HCT116 (cell line): ENCODE measurements at regions not wholly inside any gene's neighbourhood (a gene's known extent, or its start where the extent isn't known, plus 50 kb on each side); places are given as distances from the start of the nearest gene placed in this dataset.

Experiments
- CBX3 ChIP-seq: IDR thresholded peaks from 2 replicates; pipeline ENCODE4 v1.6.1; 2012; ENCODE audit warnings: low read depth
- CTCF ChIP-seq, 3 experiments: fragments of 200-600 bp in 1 of 3; sonication (generic) in 1 of 3; IDR thresholded peaks in 2 of 3; conservative IDR thresholded peaks in 1 of 3; 2 replicates each; pipeline ENCODE4 v1.5.1; 2012 to 2017; ENCODE audit warnings: low read depth in 2 of 3, low read length in 2 of 3, antibody characterized with exemption in 1 of 3, borderline replicate concordance in 1 of 3, control low read depth in 1 of 3, mild to moderate bottlenecking in 1 of 3, mixed read lengths in 1 of 3, mixed run types in 1 of 3, moderate library complexity in 1 of 3; ENCODE audit not compliant: insufficient read depth in 1 of 3
- ELF1 ChIP-seq: IDR thresholded peaks from 2 replicates; pipeline ENCODE4 v1.6.1; 2012; ENCODE audit warnings: low read depth, borderline replicate concordance
- EZH2phosphoT487 ChIP-seq: fragments of 200-600 bp; IDR thresholded peaks from 2 replicates; pipeline ENCODE4 v1.6.1; 2018; ENCODE audit warnings: antibody characterized with exemption, borderline replicate concordance
- JUND ChIP-seq: IDR thresholded peaks from 2 replicates; pipeline ENCODE4 v1.6.1; 2012
- POLR2A ChIP-seq: IDR thresholded peaks from 2 replicates; pipeline ENCODE4 v1.7.0; 2011; ENCODE audit warnings: borderline replicate concordance; ENCODE audit not compliant: insufficient read depth, insufficient read length; ENCODE audit errors: extremely low read depth
- POLR2AphosphoS5 ChIP-seq: IDR thresholded peaks from 2 replicates; pipeline ENCODE4 v1.6.1; 2011; ENCODE audit warnings: mild to moderate bottlenecking, low read depth, low read length, moderate library complexity
- REST ChIP-seq: IDR thresholded peaks from 2 replicates; pipeline ENCODE4 v1.6.1; 2012; ENCODE audit warnings: low read depth
- TCF7L2 ChIP-seq: IDR thresholded peaks from 2 replicates; pipeline ENCODE4 v1.7.0; 2011; ENCODE audit warnings: borderline replicate concordance, inconsistent platforms; ENCODE audit not compliant: insufficient read depth, insufficient read length; ENCODE audit errors: extremely low read depth

- 0 out of 2 replicates have a peak, but pooled peaks have one; percentile 15 for TF ChIP-seq CBX3
- TF ChIP-seq POLR2AphosphoS5, result no peak
- no peak for TF ChIP-seq CTCF (IDR thresholded peaks at IDR 0.05 in 2 of 3, conservative IDR thresholded peaks at IDR 0.05 in 1 of 3; ENCODE audit: borderline replicate concordance in 1 of 3, insufficient read depth in 1 of 3, low read depth in 2 of 3, low read length in 2 of 3)
- no peak for TF ChIP-seq EZH2phosphoT487
- no peak for TF ChIP-seq POLR2A
- no peak for TF ChIP-seq REST
- TF ChIP-seq TCF7L2, result no peak
- TF ChIP-seq ELF1, result no peak
- no peak; the same call in 1 of the 2 replicates for TF ChIP-seq JUND
These were observed 346.6 kb upstream of the KLF6 start for GRCh38 chr10:4131407-4132215.
